ENCODE measurements at regions not wholly inside any gene's neighbourhood (a gene's known extent, or its start where the extent isn't known, plus 50 kb on each side); places are given as distances from the start of the nearest gene placed in this dataset.
"Not testable (repeated sequence)": the region's sequence is repeated elsewhere in the genome, so short reads cannot be mapped to it uniquely, and the experiment has no call there.

DNA sequence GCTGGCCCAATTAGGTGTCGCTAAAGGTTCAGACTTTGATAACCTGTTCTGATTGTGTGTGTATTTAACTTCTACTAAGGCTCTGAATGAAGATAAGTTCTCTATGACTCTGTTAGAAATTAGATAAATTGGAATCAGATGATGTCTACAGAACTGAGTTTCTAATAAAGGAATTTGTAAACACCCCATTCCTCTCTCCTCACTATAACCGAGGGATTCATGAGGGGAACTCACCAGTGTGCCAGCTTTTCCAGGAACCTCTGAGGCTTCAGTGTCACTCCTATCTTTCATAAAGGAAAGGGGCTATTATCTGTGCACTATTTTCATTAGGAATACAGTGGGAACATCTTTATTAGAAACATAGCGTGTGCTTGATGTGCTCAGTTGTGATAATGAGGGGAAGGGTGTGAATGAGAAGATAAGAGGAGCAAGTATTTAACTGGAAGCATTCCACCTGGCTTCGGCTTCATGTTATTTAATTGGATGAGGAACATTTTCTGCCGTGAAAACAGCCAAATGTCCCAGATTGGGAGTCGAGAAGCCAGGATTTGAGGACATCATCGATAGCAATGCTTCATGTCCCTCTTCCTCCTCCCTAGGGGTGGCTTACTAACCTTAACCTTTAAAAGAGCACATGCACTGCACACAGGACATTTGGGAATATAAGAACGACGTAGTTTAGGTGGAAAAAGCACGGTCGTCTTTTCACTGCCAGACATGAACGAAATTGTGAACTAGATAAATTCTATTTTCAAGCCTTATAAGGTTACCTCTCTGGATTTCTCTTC, 84.8 kb upstream of the TCF4 start:
- H3K27ac ChIP-seq, result no peak overlapping the region
- H3K9me3 ChIP-seq, result peaks cover 0 to 3% (median 0%) of the 10 kb centered on the region in 3 donors
- no peak for TF ChIP-seq POLR2A (IDR thresholded peaks at IDR 0.05)
- TF ChIP-seq, protein P1, sequence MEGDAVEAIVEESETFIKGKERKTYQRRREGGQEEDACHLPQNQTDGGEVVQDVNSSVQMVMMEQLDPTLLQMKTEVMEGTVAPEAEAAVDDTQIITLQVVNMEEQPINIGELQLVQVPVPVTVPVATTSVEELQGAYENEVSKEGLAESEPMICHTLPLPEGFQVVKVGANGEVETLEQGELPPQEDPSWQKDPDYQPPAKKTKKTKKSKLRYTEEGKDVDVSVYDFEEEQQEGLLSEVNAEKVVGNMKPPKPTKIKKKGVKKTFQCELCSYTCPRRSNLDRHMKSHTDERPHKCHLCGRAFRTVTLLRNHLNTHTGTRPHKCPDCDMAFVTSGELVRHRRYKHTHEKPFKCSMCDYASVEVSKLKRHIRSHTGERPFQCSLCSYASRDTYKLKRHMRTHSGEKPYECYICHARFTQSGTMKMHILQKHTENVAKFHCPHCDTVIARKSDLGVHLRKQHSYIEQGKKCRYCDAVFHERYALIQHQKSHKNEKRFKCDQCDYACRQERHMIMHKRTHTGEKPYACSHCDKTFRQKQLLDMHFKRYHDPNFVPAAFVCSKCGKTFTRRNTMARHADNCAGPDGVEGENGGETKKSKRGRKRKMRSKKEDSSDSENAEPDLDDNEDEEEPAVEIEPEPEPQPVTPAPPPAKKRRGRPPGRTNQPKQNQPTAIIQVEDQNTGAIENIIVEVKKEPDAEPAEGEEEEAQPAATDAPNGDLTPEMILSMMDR (IDR thresholded peaks at IDR 0.05), result no peak
- 62 to 65% methylated on average over 12 of the region's 12 CpGs for WGBS, 2 donors
- intact Hi-C loops (cut with DNase I), result no loop called here
- no peaks in the 10 kb centered on the region for H3K4me1 ChIP-seq
- no peak for DNase-seq
- no peaks in the 10 kb centered on the region for H3K27me3 ChIP-seq
- no peaks in the 10 kb centered on the region for H3K36me3 ChIP-seq
- no peak overlapping the region for H3K4me3 ChIP-seq

DNA sequence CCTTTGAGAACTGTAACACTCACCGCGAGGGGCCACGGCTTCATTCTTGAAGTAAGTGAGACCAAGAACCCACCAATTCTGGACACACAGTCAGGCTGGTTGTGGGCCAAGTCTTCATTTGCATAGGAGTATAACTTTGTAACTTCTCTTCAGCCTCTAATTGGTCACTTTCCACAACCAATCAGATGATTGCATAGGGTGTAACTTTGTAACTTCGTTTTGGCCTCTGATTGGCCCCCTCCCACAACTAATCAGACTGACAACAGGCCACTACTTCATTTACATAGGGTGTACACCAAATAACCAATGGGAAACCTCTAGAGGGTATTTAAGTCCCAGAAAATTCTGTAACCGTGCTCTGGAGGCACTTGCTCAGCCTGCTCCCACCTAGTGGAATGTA, 77.5 kb upstream of the TCF4 start:
- Histone ChIP-seq H3K4me1 (no peaks in the 10 kb centered on the region), H3K9me3 (no peaks in the 10 kb centered on the region), H3K36me3 (no peaks in the 10 kb centered on the region), H3K27me3 (no peaks in the 10 kb centered on the region), H3K4me3 (no peak overlapping the region), H3K27ac (no peak overlapping the region)
- intact Hi-C loops (cut with DNase I), result no loop called here
- no peak for DNase-seq
- WGBS, 2 donors, result 86 to 93% methylated on average over 5 of the region's 5 CpGs
- TF ChIP-seq, protein P1 (IDR thresholded peaks at IDR 0.05), result no peak
- no peak for TF ChIP-seq POLR2A (IDR thresholded peaks at IDR 0.05)

DNA sequence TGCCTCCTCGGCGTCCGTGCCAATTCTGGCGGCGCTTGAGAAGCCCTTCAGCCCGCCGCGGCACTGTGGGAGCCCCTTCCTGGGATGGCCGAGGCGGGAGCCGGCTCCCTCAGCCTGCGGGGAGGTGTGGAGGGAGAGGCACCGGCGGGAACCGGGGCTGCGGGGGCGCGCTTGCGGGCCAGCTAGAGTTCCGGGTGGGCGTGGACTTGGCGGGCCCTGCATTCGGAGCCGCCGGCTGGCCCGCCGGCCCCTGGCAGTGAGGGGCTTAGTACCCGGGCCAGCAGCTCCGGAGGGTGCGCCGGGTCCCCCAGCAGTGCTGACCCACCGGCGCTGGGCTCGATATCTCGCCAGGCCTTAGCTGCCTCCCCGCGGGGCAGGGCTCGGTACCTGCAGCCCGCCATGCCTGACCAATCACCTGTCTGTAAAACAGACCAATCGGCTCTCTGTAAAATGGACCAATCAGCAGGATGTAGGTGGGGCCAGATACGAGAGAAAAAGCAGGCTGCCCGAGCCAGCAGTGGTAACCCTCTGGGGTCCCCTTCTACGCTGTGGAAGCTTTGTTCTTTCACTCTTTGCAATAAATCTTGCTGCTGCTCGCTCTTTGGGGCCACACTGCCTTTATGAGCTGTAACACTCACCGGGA, 76.9 kb upstream of the TCF4 start:
- H3K36me3 ChIP-seq; H3K27me3 ChIP-seq; H3K9me3 ChIP-seq; H3K27ac ChIP-seq; H3K4me3 ChIP-seq; H3K4me1 ChIP-seq; intact Hi-C loops (cut with DNase I); DNase-seq: not testable (repeated sequence)
- 91 to 95% methylated on average over 9 to 14 of the region's 45 CpGs for WGBS, 2 donors

DNA sequence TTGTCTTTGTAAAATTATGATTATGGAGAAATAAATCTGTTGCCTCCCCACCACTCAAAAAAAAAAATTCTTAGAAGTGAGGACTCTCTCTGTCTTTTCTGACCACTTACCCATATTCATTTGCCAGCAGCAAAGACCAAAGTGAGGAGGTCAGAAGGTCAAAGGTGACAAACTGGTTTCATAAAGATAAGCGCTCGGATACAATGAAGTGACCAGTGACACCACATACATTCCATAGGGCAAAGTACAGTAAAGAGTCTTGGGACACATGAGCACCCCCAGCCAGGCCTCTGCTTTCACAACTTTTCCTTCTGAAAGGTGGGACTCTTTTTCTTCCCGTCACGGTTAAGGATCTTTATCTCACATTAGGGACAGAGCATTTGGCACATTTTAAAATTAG, 75.9 kb upstream of the TCF4 start:
- no peak overlapping the region for H3K4me3 ChIP-seq
- no peaks in the 10 kb centered on the region for H3K9me3 ChIP-seq
- H3K4me1 ChIP-seq, result no peaks in the 10 kb centered on the region
- intact Hi-C loops (cut with DNase I), result no loop called here
- 92 to 93% methylated on average over 4 of the region's 4 CpGs for WGBS, 2 donors
- DNase-seq, result no peak
- H3K36me3 ChIP-seq, result no peaks in the 10 kb centered on the region
- TF ChIP-seq POLR2A (IDR thresholded peaks at IDR 0.05), result no peak
- TF ChIP-seq, protein P1 (IDR thresholded peaks at IDR 0.05), result no peak
- H3K27me3 ChIP-seq, result no peaks in the 10 kb centered on the region
- no peak overlapping the region for H3K27ac ChIP-seq

DNA sequence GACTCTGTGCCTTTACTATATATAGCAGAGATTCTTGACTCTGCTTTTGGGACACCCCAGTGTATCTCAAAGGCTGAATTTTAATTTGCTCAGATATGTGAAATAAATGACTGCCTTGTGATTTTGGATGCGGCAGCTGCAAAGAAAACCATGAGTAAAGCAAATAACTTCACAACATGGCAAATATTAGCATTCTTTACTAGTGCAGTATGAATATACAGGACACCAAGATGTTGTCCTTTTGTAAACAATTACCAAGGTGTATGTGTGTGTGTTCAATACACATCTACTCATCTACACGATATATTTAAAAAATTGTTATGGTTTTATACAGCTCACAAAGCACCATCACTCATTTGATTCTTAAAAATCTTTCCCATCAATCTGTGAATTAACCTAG, 70.6 kb upstream of the TCF4 start:
- Histone ChIP-seq H3K4me1 (no peaks in the 10 kb centered on the region), H3K4me3 (no peak overlapping the region), H3K9me3 (no peaks in the 10 kb centered on the region), H3K36me3 (no peaks in the 10 kb centered on the region), H3K27me3 (no peaks in the 10 kb centered on the region), H3K27ac (no peak overlapping the region)
- intact Hi-C loops (cut with DNase I), result no loop called here
- TF ChIP-seq, protein P1 (IDR thresholded peaks at IDR 0.05), result no peak
- no peak for TF ChIP-seq POLR2A (IDR thresholded peaks at IDR 0.05)
- WGBS, 2 donors, result 90 to 92% methylated on average over 2 of the region's 2 CpGs
- DNase-seq, result no peak
